Loucy (cell line): ENCODE measurements at regions not wholly inside any gene's neighbourhood (a gene's known extent, or its start where the extent isn't known, plus 50 kb on each side); places are given as distances from the start of the nearest gene placed in this dataset.

Experiments used
- EZH2phosphoT487 ChIP-seq: fragments of 200-600 bp; IDR thresholded peaks from 2 replicates; pipeline ENCODE4 v1.6.1; 2018; ENCODE audit warnings: antibody characterized with exemption, mild to moderate bottlenecking, moderate library complexity, borderline replicate concordance
- TF ChIP-seq, protein P1 (sequence below): fragments of 200-600 bp; sonication (generic); conservative IDR thresholded peaks from 2 replicates; pipeline ENCODE4 v1.5.1; 2014; ENCODE audit warnings: mild to moderate bottlenecking, antibody characterized with exemption, low read length

DNA sequence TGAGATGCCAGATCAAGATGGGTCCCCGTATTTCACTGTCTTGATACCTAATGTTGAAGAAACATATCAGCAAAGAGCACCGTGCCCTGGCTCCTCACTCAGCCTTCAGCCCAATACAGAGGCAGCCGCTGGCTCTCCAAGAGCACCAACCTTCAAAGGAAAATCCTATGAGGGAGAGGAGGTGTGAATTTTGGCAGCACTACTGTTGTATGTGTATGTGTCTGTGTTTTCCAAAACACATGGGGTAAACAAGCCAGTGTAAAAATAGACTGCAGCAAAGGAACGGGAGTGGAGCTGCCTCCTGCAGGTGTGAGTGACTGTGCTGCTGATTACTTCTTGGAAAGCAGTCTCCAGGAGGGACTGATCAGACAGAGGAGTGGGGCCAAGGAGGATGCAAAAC lies 194.0 kb upstream of the CDH5 start:
- TF ChIP-seq, protein P1, sequence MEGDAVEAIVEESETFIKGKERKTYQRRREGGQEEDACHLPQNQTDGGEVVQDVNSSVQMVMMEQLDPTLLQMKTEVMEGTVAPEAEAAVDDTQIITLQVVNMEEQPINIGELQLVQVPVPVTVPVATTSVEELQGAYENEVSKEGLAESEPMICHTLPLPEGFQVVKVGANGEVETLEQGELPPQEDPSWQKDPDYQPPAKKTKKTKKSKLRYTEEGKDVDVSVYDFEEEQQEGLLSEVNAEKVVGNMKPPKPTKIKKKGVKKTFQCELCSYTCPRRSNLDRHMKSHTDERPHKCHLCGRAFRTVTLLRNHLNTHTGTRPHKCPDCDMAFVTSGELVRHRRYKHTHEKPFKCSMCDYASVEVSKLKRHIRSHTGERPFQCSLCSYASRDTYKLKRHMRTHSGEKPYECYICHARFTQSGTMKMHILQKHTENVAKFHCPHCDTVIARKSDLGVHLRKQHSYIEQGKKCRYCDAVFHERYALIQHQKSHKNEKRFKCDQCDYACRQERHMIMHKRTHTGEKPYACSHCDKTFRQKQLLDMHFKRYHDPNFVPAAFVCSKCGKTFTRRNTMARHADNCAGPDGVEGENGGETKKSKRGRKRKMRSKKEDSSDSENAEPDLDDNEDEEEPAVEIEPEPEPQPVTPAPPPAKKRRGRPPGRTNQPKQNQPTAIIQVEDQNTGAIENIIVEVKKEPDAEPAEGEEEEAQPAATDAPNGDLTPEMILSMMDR: no peak
- no peak for TF ChIP-seq EZH2phosphoT487
